HAP-1 (cell line): ENCODE measurements at regions not wholly inside any gene's neighbourhood (a gene's known extent, or its start where the extent isn't known, plus 50 kb on each side); places are given as distances from the start of the nearest gene placed in this dataset.

Experiments used
- DNase-seq, 2 experiments: peaks; one replicate each; pipeline ENCODE4 v3.0.0-alpha.2; 2016 to 2020; ENCODE audit warnings: low spot score in 2 of 2
- H3K27me3 ChIP-seq: fragments of 250-450 bp; sonication (Bioruptor Pico); 2 replicates; pipeline ENCODE4 v1.5.1; 2020; ENCODE audit warnings: low read depth, mild to moderate bottlenecking, moderate library complexity
- H3K36me3 ChIP-seq: fragments of 250-450 bp; sonication (Bioruptor Pico); replicated peaks from 2 replicates; pipeline ENCODE4 v1.5.1; 2020; ENCODE audit warnings: mild to moderate bottlenecking
- H3K4me1 ChIP-seq: fragments of 250-450 bp; sonication (Bioruptor Pico); 2 replicates; pipeline ENCODE4 v1.5.1; 2020; ENCODE audit warnings: mild to moderate bottlenecking
- H3K4me3 ChIP-seq: fragments of 250-450 bp; sonication (Bioruptor Pico); 2 replicates; pipeline ENCODE4 v1.5.1; 2020; ENCODE audit warnings: mild to moderate bottlenecking, moderate library complexity
- H3K9me3 ChIP-seq: fragments of 250-450 bp; sonication (Bioruptor Pico); 2 replicates; pipeline ENCODE4 v1.5.1; 2020; ENCODE audit warnings: mild to moderate bottlenecking, moderate library complexity
- in situ Hi-C: fragments of 300-500 bp; cut with MboI; formaldehyde crosslinking; loops from 3 replicates; pipeline ENCODE4 v1.14.3; 2020; ENCODE audit warnings: low sequenced_read_pairs, inconsistent platforms, mixed read lengths

GRCh38 chr9:106066940-106067524, 372.7 kb downstream of the TMEM38B start:
- Histone ChIP-seq H3K36me3 (no peaks in the 10 kb centered on the region), H3K4me3 (no peak overlapping the region), H3K9me3 (no peaks in the 10 kb centered on the region), H3K27me3 (no peaks in the 10 kb centered on the region), H3K4me1 (peaks cover 18% of the 10 kb centered on the region)
- no peak for DNase-seq
- in situ Hi-C loops, result no loop called here

DNA sequence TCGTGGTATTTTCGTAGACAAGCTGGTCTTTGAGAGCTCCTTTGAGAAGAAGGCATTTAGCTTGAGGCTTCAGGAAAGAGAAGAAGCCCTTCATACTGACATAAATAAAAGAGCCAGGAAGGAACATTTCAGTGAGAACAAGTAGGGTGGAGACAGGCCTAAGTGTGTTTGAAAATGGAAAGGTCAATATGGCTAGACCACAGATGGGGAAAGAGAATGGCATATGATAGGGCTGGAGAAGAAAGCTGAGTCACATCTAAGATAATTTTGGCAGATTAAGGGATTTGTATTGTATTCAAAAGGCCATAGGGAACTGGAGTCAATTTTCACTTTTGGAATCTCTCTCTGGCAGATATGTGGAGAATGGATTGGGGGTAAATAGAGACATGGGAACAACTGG, 374.9 kb downstream of the TMEM38B start:
- Histone ChIP-seq H3K4me1 (peaks cover 21% of the 10 kb centered on the region), H3K9me3 (no peaks in the 10 kb centered on the region; the same call in 1 of the 2 replicates), H3K4me3 (no peak overlapping the region), H3K36me3 (no peaks in the 10 kb centered on the region), H3K27me3 (no peaks in the 10 kb centered on the region)
- in situ Hi-C loops, result no loop called here
- DNase-seq, result no peak

- Histone ChIP-seq H3K36me3 (no peaks in the 10 kb centered on the region), H3K27me3 (no peaks in the 10 kb centered on the region), H3K9me3 (no peaks in the 10 kb centered on the region; the same call in 1 of the 2 replicates), H3K4me1 (peaks cover 6% of the 10 kb centered on the region), H3K4me3 (no peak overlapping the region)
- no peak for DNase-seq
- in situ Hi-C loops, result no loop called here
Observed at GRCh38 chr9:106072421-106072820, 378.1 kb downstream of the TMEM38B start.

DNA sequence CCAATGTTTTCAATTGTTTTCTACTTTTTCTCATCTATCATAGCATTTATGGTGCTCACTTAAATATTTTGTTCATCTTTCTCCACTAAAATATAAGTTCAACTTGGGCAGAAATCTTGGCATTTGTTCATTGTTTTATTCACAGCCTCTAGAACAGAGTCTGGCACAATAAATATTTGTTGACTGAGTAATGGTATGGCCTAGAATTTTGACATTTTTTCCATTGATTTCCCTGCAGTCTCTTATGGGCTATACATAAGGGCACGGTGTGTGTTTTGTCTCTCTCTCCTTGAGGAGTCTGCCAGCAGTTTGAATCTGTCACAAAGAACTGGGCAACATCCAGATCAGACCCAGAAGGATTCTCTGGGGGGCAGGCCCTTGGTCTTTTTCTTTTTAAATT, 379.7 kb downstream of the TMEM38B start:
- Histone ChIP-seq H3K4me1 (peaks cover 22% of the 10 kb centered on the region), H3K9me3 (no peaks in the 10 kb centered on the region; the same call in 1 of the 2 replicates), H3K36me3 (no peaks in the 10 kb centered on the region), H3K27me3 (no peaks in the 10 kb centered on the region), H3K4me3 (no peak overlapping the region)
- in situ Hi-C loops, result no loop called here
- no peak for DNase-seq

DNA sequence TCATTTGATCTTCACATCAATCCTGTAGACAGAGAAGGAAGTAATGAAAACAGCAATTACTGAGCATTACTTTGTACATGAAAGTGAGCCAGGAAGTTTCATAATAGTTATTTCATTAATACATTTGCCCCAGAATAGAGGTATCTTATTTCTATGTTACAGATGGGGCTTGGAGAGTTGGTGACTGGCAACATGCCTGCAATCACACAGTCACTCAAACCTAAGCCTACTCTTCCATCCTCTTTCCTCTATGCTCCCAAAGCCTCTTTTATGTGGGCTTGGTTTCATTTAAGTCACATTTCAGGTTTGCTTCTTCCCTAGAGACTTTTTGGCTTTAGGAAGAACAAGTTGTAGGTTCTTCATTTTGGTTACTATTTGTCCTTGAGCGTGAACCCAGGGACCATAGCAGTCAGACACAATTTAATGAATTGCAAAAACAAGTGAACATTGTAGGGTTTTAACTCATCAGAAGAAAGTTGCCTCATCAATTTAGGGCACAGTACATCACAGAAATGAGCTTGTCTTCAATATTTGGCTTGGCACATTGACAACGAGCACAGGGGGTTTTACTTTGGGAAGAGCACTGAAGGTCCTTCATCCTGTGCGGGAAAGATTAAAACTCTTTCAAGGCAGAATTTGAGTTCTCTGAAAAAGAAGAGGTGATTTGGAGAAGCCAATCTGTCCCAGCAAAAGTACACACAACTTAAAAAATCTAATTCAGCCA, 381.1 kb downstream of the TMEM38B start:
- no peak for DNase-seq
- Histone ChIP-seq H3K9me3 (no peaks in the 10 kb centered on the region; the same call in 1 of the 2 replicates), H3K27me3 (no peaks in the 10 kb centered on the region), H3K4me3 (no peak overlapping the region), H3K4me1 (peaks cover 27% of the 10 kb centered on the region), H3K36me3 (no peaks in the 10 kb centered on the region)
- in situ Hi-C loops, result no loop called here

DNA sequence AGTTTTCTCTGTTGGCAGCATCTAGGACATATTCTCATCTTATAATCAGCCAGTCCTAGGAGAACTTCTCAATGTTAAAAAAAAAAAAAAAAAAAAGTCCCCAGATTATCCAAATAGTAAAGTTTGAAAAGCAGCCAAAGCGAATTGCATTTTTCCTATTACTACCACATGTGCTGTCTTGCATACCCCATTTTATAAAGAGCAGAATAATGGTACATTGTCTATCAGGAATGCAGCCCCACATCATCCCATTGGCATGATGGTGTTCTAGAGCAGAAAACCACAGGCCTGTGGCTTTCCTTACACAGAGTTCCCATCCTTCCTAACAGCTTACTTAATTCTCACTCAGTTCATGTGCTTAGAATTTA, 381.6 kb downstream of the TMEM38B start:
- DNase-seq, result no peak
- Histone ChIP-seq H3K4me1 (peaks cover 27% of the 10 kb centered on the region), H3K36me3 (no peaks in the 10 kb centered on the region), H3K27me3 (no peaks in the 10 kb centered on the region), H3K4me3 (no peak overlapping the region), H3K9me3 (no peaks in the 10 kb centered on the region; the same call in 1 of the 2 replicates)
- in situ Hi-C loops, result no loop called here

GRCh38 chr9:106076711-106077110, 382.4 kb downstream of the TMEM38B start:
- in situ Hi-C loops, result no loop called here
- H3K4me3 ChIP-seq, result no peak overlapping the region
- no peaks in the 10 kb centered on the region; the same call in 1 of the 2 replicates for H3K9me3 ChIP-seq
- no peaks in the 10 kb centered on the region for H3K27me3 ChIP-seq
- no peaks in the 10 kb centered on the region for H3K36me3 ChIP-seq
- peaks cover 27% of the 10 kb centered on the region for H3K4me1 ChIP-seq
- no peak for DNase-seq

GRCh38 chr9:106077731-106078130, 383.4 kb downstream of the TMEM38B start:
- Histone ChIP-seq H3K9me3 (no peaks in the 10 kb centered on the region; the same call in 1 of the 2 replicates), H3K36me3 (no peaks in the 10 kb centered on the region), H3K4me1 (peaks cover 23% of the 10 kb centered on the region), H3K4me3 (no peak overlapping the region), H3K27me3 (no peaks in the 10 kb centered on the region)
- in situ Hi-C loops, result no loop called here
- DNase-seq, result peak; percentile 54 to 69

- Histone ChIP-seq H3K4me3 (no peak overlapping the region), H3K4me1 (peaks cover 21% of the 10 kb centered on the region), H3K27me3 (no peaks in the 10 kb centered on the region), H3K36me3 (no peaks in the 10 kb centered on the region), H3K9me3 (no peaks in the 10 kb centered on the region)
- no peak for DNase-seq
- in situ Hi-C loops, result no loop called here
Observed at GRCh38 chr9:106082621-106083020, 388.3 kb downstream of the TMEM38B start.

GRCh38 chr9:106084702-106085101, 390.4 kb downstream of the TMEM38B start:
- no peak for DNase-seq
- no peak overlapping the region for H3K4me3 ChIP-seq
- no peaks in the 10 kb centered on the region for H3K4me1 ChIP-seq
- in situ Hi-C loops, result no loop called here
- H3K9me3 ChIP-seq, result no peaks in the 10 kb centered on the region
- H3K27me3 ChIP-seq, result no peaks in the 10 kb centered on the region
- no peaks in the 10 kb centered on the region for H3K36me3 ChIP-seq

DNA sequence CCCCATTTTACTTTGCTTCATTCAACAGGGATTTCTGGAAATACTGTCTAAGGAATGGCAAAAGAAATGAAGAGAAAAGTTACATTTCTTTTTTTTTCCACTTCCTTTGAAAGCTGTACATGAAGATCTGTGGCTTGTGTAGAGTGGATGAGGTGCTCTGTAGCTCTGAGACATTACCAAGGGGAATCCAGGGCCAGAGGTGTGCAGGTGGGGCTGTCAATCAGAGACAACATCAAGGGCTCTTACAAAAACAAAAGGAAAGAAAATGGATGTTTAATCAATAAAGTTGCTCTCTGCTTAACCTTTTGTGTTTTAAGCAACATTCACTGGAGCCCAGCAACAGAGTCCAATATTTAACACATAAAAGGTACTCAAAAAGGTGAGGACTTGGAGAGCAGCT, 391.1 kb downstream of the TMEM38B start:
- in situ Hi-C loops, result no loop called here
- Histone ChIP-seq H3K4me3 (no peak overlapping the region), H3K4me1 (no peaks in the 10 kb centered on the region), H3K9me3 (no peaks in the 10 kb centered on the region), H3K27me3 (no peaks in the 10 kb centered on the region), H3K36me3 (no peaks in the 10 kb centered on the region)
- no peak for DNase-seq

- no peak for DNase-seq
- no peaks in the 10 kb centered on the region for H3K36me3 ChIP-seq
- in situ Hi-C loops, result no loop called here
- 0 out of 2 replicates have a peak, but pooled peaks cover 2% of the 10 kb centered on the region for H3K9me3 ChIP-seq
- H3K4me3 ChIP-seq, result no peak overlapping the region
- H3K4me1 ChIP-seq, result no peaks in the 10 kb centered on the region
- H3K27me3 ChIP-seq, result no peaks in the 10 kb centered on the region
Observed at GRCh38 chr9:106092083-106092482, 397.7 kb downstream of the TMEM38B start.

DNA sequence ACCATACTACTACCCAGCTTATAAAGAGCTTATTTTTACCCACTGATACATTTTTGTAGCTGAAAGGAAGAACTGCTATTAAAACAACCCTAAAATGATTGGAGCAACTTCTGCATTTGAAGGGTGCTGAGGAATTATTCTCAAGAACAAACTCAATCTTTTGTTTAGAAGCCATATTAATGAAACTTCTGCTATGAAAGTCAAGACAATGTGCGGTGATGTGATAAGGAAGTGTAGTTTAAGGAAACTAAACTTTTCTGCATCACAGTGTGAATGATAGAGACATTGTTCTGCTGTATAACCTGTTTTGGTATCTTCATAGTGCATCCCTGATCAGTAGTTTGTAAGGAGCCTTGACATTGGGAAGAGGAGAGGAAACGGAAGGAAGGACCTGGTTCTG, 408.5 kb downstream of the TMEM38B start:
- DNase-seq, result no peak
- no peaks in the 10 kb centered on the region for H3K4me1 ChIP-seq
- no peak overlapping the region for H3K4me3 ChIP-seq
- H3K9me3 ChIP-seq, result no peaks in the 10 kb centered on the region
- no peaks in the 10 kb centered on the region for H3K36me3 ChIP-seq
- no peaks in the 10 kb centered on the region for H3K27me3 ChIP-seq
- in situ Hi-C loops, result no loop called here

GRCh38 chr9:106104887-106105286, 410.5 kb downstream of the TMEM38B start:
- Histone ChIP-seq H3K4me1 (no peaks in the 10 kb centered on the region), H3K4me3 (no peak overlapping the region), H3K27me3 (no peaks in the 10 kb centered on the region), H3K9me3 (no peaks in the 10 kb centered on the region), H3K36me3 (no peaks in the 10 kb centered on the region)
- DNase-seq, result no peak
- in situ Hi-C loops, result no loop called here
